HG03457 (cell line): ENCODE measurements at regions not wholly inside any gene's neighbourhood (a gene's known extent, or its start where the extent isn't known, plus 50 kb on each side); places are given as distances from the start of the nearest gene placed in this dataset.
A peak's percentile ranks its signal among the peaks of the same experiment; 100 is the strongest.

ENCODE experiments used
- ATAC-seq: cut with Tn5 transposase; IDR thresholded peaks from one replicate; pipeline ENCODE4 v1.9.1; 2021; ENCODE audit warnings: moderate number of reproducible peaks; ENCODE audit not compliant: unreplicated experiment

GRCh38 chr11:45366619-45367190 lies 80.6 kb upstream of the SYT13 start:
- no peak for ATAC-seq

GRCh38 chr11:45365961-45366618 lies 79.9 kb upstream of the SYT13 start:
- no peak for ATAC-seq

GRCh38 chr11:45362636-45363035 lies 76.5 kb upstream of the SYT13 start:
- ATAC-seq, result no peak

- no peak for ATAC-seq
Observed at GRCh38 chr11:45361551-45361950, 75.4 kb upstream of the SYT13 start.

- no peak for ATAC-seq
Observed at GRCh38 chr11:45355706-45356041, 69.5 kb upstream of the SYT13 start.

GRCh38 chr11:45354976-45355705 lies 69.0 kb upstream of the SYT13 start:
- ATAC-seq, result peak; percentile 74

GRCh38 chr11:45348729-45349128 lies 62.6 kb upstream of the SYT13 start:
- no peak for ATAC-seq

- ATAC-seq, result no peak
Observed at GRCh38 chr11:45347348-45348082, 61.4 kb upstream of the SYT13 start.

GRCh38 chr11:45345491-45345890 lies 59.4 kb upstream of the SYT13 start:
- no peak for ATAC-seq

GRCh38 chr11:45344028-45344427 lies 57.9 kb upstream of the SYT13 start:
- no peak for ATAC-seq

- ATAC-seq, result no peak
Observed at GRCh38 chr11:45343444-45343843, 57.3 kb upstream of the SYT13 start.

GRCh38 chr11:45341372-45341771 lies 55.2 kb upstream of the SYT13 start:
- no peak for ATAC-seq

GRCh38 chr11:45339729-45340519 lies 53.8 kb upstream of the SYT13 start:
- peak; percentile 79 for ATAC-seq

- ATAC-seq, result no peak
Observed at GRCh38 chr11:45337583-45338360, 51.6 kb upstream of the SYT13 start.

- no peak for ATAC-seq
Observed at GRCh38 chr11:45336136-45336535, 50.0 kb upstream of the SYT13 start.
